ENCODE measurements at regions not wholly inside any gene's neighbourhood (a gene's known extent, or its start where the extent isn't known, plus 50 kb on each side); places are given as distances from the start of the nearest gene placed in this dataset.

GRCh38 chr6:946546-946945, 253.6 kb upstream of the EXOC2 start:
- no peak for TF ChIP-seq POLR2A (IDR thresholded peaks at IDR 0.05)
- no peak for TF ChIP-seq CTCF (IDR thresholded peaks at IDR 0.05)
